Hypothalamus (tissue), 51 donors: ENCODE measurements at regions not wholly inside any gene's neighbourhood (a gene's known extent, or its start where the extent isn't known, plus 50 kb on each side); places are given as distances from the start of the nearest gene placed in this dataset.

Experiments
- DNase-seq, 51 donors: peaks; one replicate each; lab custom pipeline; 2025; lab: John Stamatoyannopoulos, UW

- DNase-seq = no peak
These were observed 51.0 kb upstream of the NAP1L1 start for GRCh38 chr12:76135456-76135855.
